ENCODE measurements at regions not wholly inside any gene's neighbourhood (a gene's known extent, or its start where the extent isn't known, plus 50 kb on each side); places are given as distances from the start of the nearest gene placed in this dataset.
A peak's percentile ranks its signal among the peaks of the same experiment; 100 is the strongest.

DNA sequence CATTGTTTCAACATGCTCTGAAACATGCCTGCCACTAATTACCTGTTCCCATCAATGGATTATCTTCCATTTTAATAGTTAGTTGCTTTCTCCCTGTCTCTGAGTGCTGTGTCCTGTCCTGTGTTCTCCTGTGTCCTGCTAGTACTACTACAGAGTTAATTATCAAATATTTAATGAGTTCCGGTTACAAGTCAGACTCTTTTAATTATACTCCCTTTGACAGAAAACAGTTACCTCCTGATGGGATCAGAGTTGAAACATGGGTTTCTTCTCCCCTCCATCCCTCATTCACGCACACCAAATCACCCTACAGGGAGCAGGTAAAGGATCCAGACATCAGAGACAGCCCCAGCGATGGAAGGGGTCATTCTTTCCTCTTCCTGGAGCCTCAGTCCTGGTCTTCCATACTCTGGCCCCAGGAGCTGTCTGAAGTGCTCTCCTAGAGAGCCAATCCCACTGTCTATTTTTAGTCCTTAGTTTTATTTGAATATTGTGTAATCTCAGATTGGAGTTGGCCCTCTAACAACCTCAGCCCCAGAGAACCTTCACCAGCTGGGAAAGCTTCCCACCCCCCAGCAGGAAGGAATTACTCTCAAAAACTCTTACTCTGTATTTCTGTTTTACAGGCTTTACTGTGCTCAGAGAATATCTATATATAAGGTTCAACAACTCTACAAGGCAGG is 137.0 kb upstream of the C2CD4B start:
- TF ChIP-seq EZH2phosphoT487 (IDR thresholded peaks at IDR 0.05; ENCODE audit: low read depth), result no peak
- TF ChIP-seq, protein P1, sequence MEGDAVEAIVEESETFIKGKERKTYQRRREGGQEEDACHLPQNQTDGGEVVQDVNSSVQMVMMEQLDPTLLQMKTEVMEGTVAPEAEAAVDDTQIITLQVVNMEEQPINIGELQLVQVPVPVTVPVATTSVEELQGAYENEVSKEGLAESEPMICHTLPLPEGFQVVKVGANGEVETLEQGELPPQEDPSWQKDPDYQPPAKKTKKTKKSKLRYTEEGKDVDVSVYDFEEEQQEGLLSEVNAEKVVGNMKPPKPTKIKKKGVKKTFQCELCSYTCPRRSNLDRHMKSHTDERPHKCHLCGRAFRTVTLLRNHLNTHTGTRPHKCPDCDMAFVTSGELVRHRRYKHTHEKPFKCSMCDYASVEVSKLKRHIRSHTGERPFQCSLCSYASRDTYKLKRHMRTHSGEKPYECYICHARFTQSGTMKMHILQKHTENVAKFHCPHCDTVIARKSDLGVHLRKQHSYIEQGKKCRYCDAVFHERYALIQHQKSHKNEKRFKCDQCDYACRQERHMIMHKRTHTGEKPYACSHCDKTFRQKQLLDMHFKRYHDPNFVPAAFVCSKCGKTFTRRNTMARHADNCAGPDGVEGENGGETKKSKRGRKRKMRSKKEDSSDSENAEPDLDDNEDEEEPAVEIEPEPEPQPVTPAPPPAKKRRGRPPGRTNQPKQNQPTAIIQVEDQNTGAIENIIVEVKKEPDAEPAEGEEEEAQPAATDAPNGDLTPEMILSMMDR (IDR thresholded peaks at IDR 0.05; ENCODE audit: low read depth, low read length), result no peak
- Histone ChIP-seq H3K36me3 (replicated peaks; ENCODE audit: low read depth, low read length) (no peaks in the 10 kb centered on the region), H4K20me1 (ENCODE audit: insufficient read depth, low read length) (no peaks in the 10 kb centered on the region), H3K27me3 (ENCODE audit: low read depth, low read length) (peaks cover 13% of the 10 kb centered on the region; the same call in 1 of the 2 replicates), H3K4me2 (ENCODE audit: low read length) (no peak overlapping the region), H2AFZ (ENCODE audit: low read depth, low read length) (no peak overlapping the region), H3K4me1 (ENCODE audit: low read length) (peaks cover 10% of the 10 kb centered on the region), H3K9ac (ENCODE audit: low read length) (no peak overlapping the region), H3K27ac (ENCODE audit: low read length) (no peak overlapping the region), H3K4me3 (ENCODE audit: low read length) (no peak overlapping the region), H3K79me2 (ENCODE audit: low read length) (no peaks in the 10 kb centered on the region), H3K9me3 (ENCODE audit: insufficient read depth, low read length) (no peaks in the 10 kb centered on the region)

DNA sequence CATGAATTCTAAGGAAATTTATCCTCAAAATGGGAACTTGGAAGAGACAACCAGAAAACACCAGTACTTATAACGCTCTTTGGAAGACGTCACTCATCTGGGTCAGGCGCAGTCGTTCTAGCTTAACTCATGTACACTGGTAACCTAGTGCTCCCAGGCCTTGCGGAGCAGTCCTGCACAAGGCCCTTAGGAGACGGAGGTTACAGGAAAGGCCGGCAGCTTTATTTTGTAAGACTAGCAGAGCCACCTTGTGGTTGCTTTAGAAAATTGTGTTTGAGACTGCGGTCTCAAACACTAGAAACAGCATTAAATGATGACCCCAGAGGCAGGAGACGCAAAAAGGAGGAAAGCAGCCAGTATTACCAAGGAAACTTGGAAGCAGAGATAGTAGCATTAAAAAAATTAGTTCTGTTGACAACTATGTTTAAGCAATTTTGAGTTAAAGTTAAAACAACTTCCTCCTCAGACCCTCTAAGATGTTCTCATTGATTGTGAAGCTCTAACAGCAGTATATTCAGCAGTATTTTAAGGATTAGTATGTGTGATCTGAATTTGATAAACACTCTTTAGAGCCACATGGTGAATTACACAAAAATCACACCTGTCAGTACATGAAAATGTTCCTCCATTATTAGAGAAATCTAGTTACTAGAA is 141.9 kb upstream of the C2CD4B start:
- H3K9ac ChIP-seq (ENCODE audit: low read length), result peak overlapping the region; percentile 27; the same call in 1 of the 2 replicates
- no peaks in the 10 kb centered on the region for H4K20me1 ChIP-seq (ENCODE audit: insufficient read depth, low read length)
- H2AFZ ChIP-seq (ENCODE audit: low read depth, low read length), result peak overlapping the region; percentile 83
- H3K9me3 ChIP-seq (ENCODE audit: insufficient read depth, low read length), result no peaks in the 10 kb centered on the region
- TF ChIP-seq EZH2phosphoT487 (IDR thresholded peaks at IDR 0.05; ENCODE audit: low read depth), result no peak
- TF ChIP-seq, protein P1 (IDR thresholded peaks at IDR 0.05; ENCODE audit: low read depth, low read length), result peak; percentile 84
- peak overlapping the region; percentile 40 for H3K4me3 ChIP-seq (ENCODE audit: low read length)
- H3K27ac ChIP-seq (ENCODE audit: low read length), result no peak overlapping the region
- peaks cover 3% of the 10 kb centered on the region for H3K4me1 ChIP-seq (ENCODE audit: low read length)
- no peaks in the 10 kb centered on the region for H3K36me3 ChIP-seq (replicated peaks; ENCODE audit: low read depth, low read length)
- H3K27me3 ChIP-seq (ENCODE audit: low read depth, low read length), result peaks cover 11% of the 10 kb centered on the region; the same call in 1 of the 2 replicates
- peak overlapping the region; percentile 58 for H3K4me2 ChIP-seq (ENCODE audit: low read length)
- H3K79me2 ChIP-seq (ENCODE audit: low read length), result no peaks in the 10 kb centered on the region

DNA sequence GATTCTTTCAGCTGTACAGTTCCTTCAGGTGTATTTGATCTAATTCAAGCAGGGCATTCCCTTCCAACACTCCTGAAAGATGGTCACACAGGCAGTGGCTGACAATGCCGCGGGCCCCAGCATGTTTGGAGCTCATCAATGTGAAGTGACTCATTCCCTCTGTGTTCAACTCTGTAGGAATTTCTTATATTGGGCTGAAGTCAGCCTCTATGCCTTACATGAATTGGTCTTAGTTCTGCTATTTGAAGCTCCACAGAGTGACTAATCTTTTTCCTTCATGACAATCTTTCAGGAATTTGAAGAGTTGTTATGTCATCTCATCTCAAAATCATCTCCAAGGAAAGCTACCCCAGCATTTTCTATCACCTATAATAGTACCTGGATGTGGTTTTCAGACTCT is 142.5 kb upstream of the C2CD4B start:
- no peak for TF ChIP-seq EZH2phosphoT487 (IDR thresholded peaks at IDR 0.05; ENCODE audit: low read depth)
- TF ChIP-seq, protein P1 (IDR thresholded peaks at IDR 0.05; ENCODE audit: low read depth, low read length), result no peak
- Histone ChIP-seq H3K27ac (ENCODE audit: low read length) (no peak overlapping the region), H3K9me3 (ENCODE audit: insufficient read depth, low read length) (no peaks in the 10 kb centered on the region), H3K4me1 (ENCODE audit: low read length) (peaks cover 3% of the 10 kb centered on the region), H3K4me2 (ENCODE audit: low read length) (no peak overlapping the region), H2AFZ (ENCODE audit: low read depth, low read length) (no peak overlapping the region), H3K27me3 (ENCODE audit: low read depth, low read length) (peaks cover 13% of the 10 kb centered on the region; the same call in 1 of the 2 replicates), H3K4me3 (ENCODE audit: low read length) (no peak overlapping the region), H3K36me3 (replicated peaks; ENCODE audit: low read depth, low read length) (no peaks in the 10 kb centered on the region), H4K20me1 (ENCODE audit: insufficient read depth, low read length) (no peaks in the 10 kb centered on the region), H3K9ac (ENCODE audit: low read length) (no peak overlapping the region), H3K79me2 (ENCODE audit: low read length) (no peaks in the 10 kb centered on the region)

DNA sequence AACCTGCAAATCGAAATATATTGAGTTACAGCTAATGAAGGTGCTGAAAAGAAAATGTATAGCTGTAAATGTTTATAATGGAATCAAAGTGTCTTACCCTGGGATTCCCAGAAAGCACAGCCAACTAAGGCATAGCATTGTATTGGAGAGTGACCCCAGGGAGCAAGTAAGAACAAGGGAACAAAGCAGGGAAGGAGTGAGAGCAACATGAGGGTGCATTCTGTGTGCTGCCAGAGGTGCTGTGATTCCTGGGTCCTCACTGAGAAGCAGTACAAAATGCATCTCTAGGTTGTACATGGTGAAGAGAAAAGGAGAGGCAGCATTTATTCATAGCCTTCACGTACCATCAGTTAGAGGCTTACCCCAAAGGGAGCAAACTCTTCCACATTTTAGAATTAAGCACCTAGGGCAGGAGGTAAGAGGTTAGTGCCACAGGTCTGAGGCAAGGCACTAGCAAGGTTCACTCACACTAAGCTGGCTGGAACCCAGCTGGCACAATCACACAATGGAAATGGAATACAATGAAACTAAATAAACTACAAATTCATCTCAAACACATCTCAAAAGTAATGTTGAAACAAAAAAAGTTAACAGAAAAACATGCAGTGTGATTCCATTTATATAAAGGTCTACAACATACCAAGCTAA is 151.5 kb upstream of the C2CD4B start:
- Histone ChIP-seq H3K4me2 (ENCODE audit: low read length) (no peak overlapping the region), H3K27me3 (ENCODE audit: low read depth, low read length) (peaks cover 16% of the 10 kb centered on the region), H3K9ac (ENCODE audit: low read length) (no peak overlapping the region), H2AFZ (ENCODE audit: low read depth, low read length) (no peak overlapping the region), H4K20me1 (ENCODE audit: insufficient read depth, low read length) (no peaks in the 10 kb centered on the region), H3K79me2 (ENCODE audit: low read length) (no peaks in the 10 kb centered on the region), H3K36me3 (replicated peaks; ENCODE audit: low read depth, low read length) (no peaks in the 10 kb centered on the region), H3K9me3 (ENCODE audit: insufficient read depth, low read length) (no peaks in the 10 kb centered on the region), H3K4me3 (ENCODE audit: low read length) (no peak overlapping the region), H3K27ac (ENCODE audit: low read length) (no peak overlapping the region), H3K4me1 (ENCODE audit: low read length) (no peaks in the 10 kb centered on the region)
- TF ChIP-seq, protein P1 (IDR thresholded peaks at IDR 0.05; ENCODE audit: low read depth, low read length), result no peak
- no peak for TF ChIP-seq EZH2phosphoT487 (IDR thresholded peaks at IDR 0.05; ENCODE audit: low read depth)

Data from OCI-LY3 (cell line).